ENCODE measurements at regions not wholly inside any gene's neighbourhood (a gene's known extent, or its start where the extent isn't known, plus 50 kb on each side); places are given as distances from the start of the nearest gene placed in this dataset.
A peak's percentile ranks its signal among the peaks of the same experiment; 100 is the strongest.

- Histone ChIP-seq H3K36me3 (ENCODE audit: insufficient read depth, low read length) (no peaks in the 10 kb centered on the region), H3K4me1 (ENCODE audit: insufficient read depth, low read length, poor library complexity, severe bottlenecking) (no peaks in the 10 kb centered on the region), H3K9me3 (ENCODE audit: low read length) (peaks cover 21% of the 10 kb centered on the region), H3K9me2 (ENCODE audit: insufficient read depth, low read length) (no peaks in the 10 kb centered on the region), H3K4me2 (ENCODE audit: low read length) (no peak overlapping the region), H3K79me2 (ENCODE audit: insufficient read depth, low read depth, low read length) (no peaks in the 10 kb centered on the region), H4K20me1 (ENCODE audit: insufficient read depth, low read length) (no peaks in the 10 kb centered on the region), H3K4me3 (ENCODE audit: low read depth, low read length, poor library complexity, severe bottlenecking) (no peak overlapping the region), H2AFZ (ENCODE audit: low read length) (no peak overlapping the region), H3K27ac (ENCODE audit: low read depth, low read length, poor library complexity, severe bottlenecking) (no peak overlapping the region)
- ChIA-PET POLR2A (no interaction called here), CTCF (ENCODE audit: unreplicated experiment) (no interaction called here)
- BruUV-seq (replicated peaks): no TSS peak
- TF ChIP-seq CTCF (conservative IDR thresholded peaks at IDR 0.05; ENCODE audit: low read length): no peak
- no peak for TF ChIP-seq EZH2phosphoT487 (IDR thresholded peaks at IDR 0.05; ENCODE audit: borderline replicate concordance, low read depth, low read length)
- DNase-seq (ENCODE audit: low spot score): no peak
- intact Hi-C loops (cut with micrococcal nuclease; ENCODE audit: unreplicated experiment): no loop called here
Measured at GRCh38 chr13:84400706-84401105, 518.4 kb upstream of the SLITRK1 start.

- H3K9me2 ChIP-seq (ENCODE audit: insufficient read depth, low read length): no peaks in the 10 kb centered on the region
- H3K36me3 ChIP-seq (ENCODE audit: insufficient read depth, low read length): no peaks in the 10 kb centered on the region
- no TSS peak for BruUV-seq (replicated peaks)
- CTCF ChIA-PET (ENCODE audit: unreplicated experiment): no interaction called here
- peaks cover 21% of the 10 kb centered on the region for H3K9me3 ChIP-seq (ENCODE audit: low read length)
- POLR2A ChIA-PET: interaction anchor here (0.6 kb wide), 1 partner anchor 23 kb away, joined by 3 read pairs; no protein-coding TSS in a partner anchor
- no peak overlapping the region for H3K4me2 ChIP-seq (ENCODE audit: low read length)
- no peak overlapping the region for H3K4me3 ChIP-seq (ENCODE audit: low read depth, low read length, poor library complexity, severe bottlenecking)
- no peaks in the 10 kb centered on the region for H3K4me1 ChIP-seq (ENCODE audit: insufficient read depth, low read length, poor library complexity, severe bottlenecking)
- TF ChIP-seq EZH2phosphoT487 (IDR thresholded peaks at IDR 0.05; ENCODE audit: borderline replicate concordance, low read depth, low read length): no peak
- no peak for TF ChIP-seq CTCF (conservative IDR thresholded peaks at IDR 0.05; ENCODE audit: low read length)
- no peak overlapping the region for H2AFZ ChIP-seq (ENCODE audit: low read length)
- H4K20me1 ChIP-seq (ENCODE audit: insufficient read depth, low read length): no peaks in the 10 kb centered on the region
- H3K27ac ChIP-seq (ENCODE audit: low read depth, low read length, poor library complexity, severe bottlenecking): no peak overlapping the region
- DNase-seq (ENCODE audit: low spot score): peak; percentile 48
- H3K79me2 ChIP-seq (ENCODE audit: insufficient read depth, low read depth, low read length): no peaks in the 10 kb centered on the region
- intact Hi-C loops (cut with micrococcal nuclease; ENCODE audit: unreplicated experiment): no loop called here
Measured at GRCh38 chr13:84399320-84400085, 517.2 kb upstream of the SLITRK1 start.

GRCh38 chr13:84393981-84394625, 511.8 kb upstream of the SLITRK1 start:
- Histone ChIP-seq H3K4me3 (ENCODE audit: low read depth, low read length, poor library complexity, severe bottlenecking) (no peak overlapping the region), H2AFZ (ENCODE audit: low read length) (no peak overlapping the region), H3K4me2 (ENCODE audit: low read length) (no peak overlapping the region), H3K9me3 (ENCODE audit: low read length) (peaks cover 13% of the 10 kb centered on the region), H4K20me1 (ENCODE audit: insufficient read depth, low read length) (no peaks in the 10 kb centered on the region), H3K4me1 (ENCODE audit: insufficient read depth, low read length, poor library complexity, severe bottlenecking) (no peaks in the 10 kb centered on the region), H3K27ac (ENCODE audit: low read depth, low read length, poor library complexity, severe bottlenecking) (no peak overlapping the region), H3K36me3 (ENCODE audit: insufficient read depth, low read length) (no peaks in the 10 kb centered on the region), H3K9me2 (ENCODE audit: insufficient read depth, low read length) (no peaks in the 10 kb centered on the region), H3K79me2 (ENCODE audit: insufficient read depth, low read depth, low read length) (no peaks in the 10 kb centered on the region)
- CTCF ChIA-PET (ENCODE audit: unreplicated experiment): no interaction called here
- intact Hi-C loops (cut with micrococcal nuclease; ENCODE audit: unreplicated experiment): no loop called here
- TF ChIP-seq CTCF (conservative IDR thresholded peaks at IDR 0.05; ENCODE audit: low read length) (no peak), EZH2phosphoT487 (IDR thresholded peaks at IDR 0.05; ENCODE audit: borderline replicate concordance, low read depth, low read length) (no peak)
- no peak for DNase-seq (ENCODE audit: low spot score)
- POLR2A ChIA-PET: interaction anchor here (1.2 kb wide), 1 partner anchor 12 kb away, joined by 3 read pairs; no protein-coding TSS in a partner anchor
- no TSS peak for BruUV-seq (replicated peaks)
